Choroid plexus epithelial cell (primary cell): ENCODE measurements at regions not wholly inside any gene's neighbourhood (a gene's known extent, or its start where the extent isn't known, plus 50 kb on each side); places are given as distances from the start of the nearest gene placed in this dataset.
A peak's percentile ranks its signal among the peaks of the same experiment; 100 is the strongest.

Experiments
- DNase-seq: peaks from one replicate; pipeline ENCODE4 v3.0.0-alpha.2; 2010; ENCODE audit warnings: low read depth
- H3K4me3 ChIP-seq: 2 replicates; pipeline ENCODE4 v1.5.1; 2011; ENCODE audit warnings: low read depth, mild to moderate bottlenecking, control low read depth, low read length, moderate library complexity
- CTCF ChIP-seq: conservative IDR thresholded peaks from 2 replicates; pipeline ENCODE4 v1.5.1; 2011; ENCODE audit warnings: low read depth, mild to moderate bottlenecking, control low read depth, inconsistent platforms, low read length, moderate library complexity

GRCh38 chr2:164439885-164440284, 181.4 kb downstream of the GRB14 start:
- no peak for TF ChIP-seq CTCF
- no peak overlapping the region for H3K4me3 ChIP-seq
- DNase-seq: no peak

- H3K4me3 ChIP-seq: no peak overlapping the region
- no peak for DNase-seq
- no peak for TF ChIP-seq CTCF
These were observed 182.0 kb downstream of the GRB14 start for GRCh38 chr2:164439235-164439634.

DNA sequence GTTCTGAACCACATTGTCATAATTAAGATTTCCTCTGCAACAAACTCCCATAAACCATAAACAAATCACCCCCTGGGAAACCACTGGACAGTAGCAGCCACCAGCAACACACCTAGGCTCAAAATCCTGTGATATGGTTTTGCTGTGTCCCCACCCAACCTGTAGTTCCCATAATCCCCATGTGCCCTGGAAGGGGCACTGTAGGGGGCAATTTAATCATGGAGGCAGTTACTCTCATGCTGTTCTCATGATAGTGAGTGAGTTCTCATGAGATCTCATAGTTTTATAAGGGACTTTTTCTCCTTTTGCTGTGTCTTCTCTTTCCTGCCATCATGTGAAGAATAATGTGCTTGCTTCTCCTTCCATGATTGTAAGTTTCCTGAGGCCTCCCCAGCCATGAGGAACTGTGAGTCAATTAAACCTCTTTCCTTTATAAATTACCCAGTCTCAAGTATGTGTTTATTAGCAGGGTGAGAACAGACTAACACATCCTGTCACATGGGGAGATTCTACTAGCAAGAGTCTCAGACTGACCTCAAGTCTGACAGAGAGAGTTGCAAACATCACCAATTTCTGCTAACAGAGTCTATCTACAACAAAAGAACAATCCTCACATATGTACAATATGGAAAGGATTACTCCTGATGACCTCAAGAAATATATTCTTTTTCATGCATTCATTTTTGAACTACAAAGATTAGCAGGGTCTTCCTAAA, 182.6 kb downstream of the GRB14 start:
- TF ChIP-seq CTCF: no peak
- DNase-seq: peak; percentile 17
- H3K4me3 ChIP-seq: no peak overlapping the region

DNA sequence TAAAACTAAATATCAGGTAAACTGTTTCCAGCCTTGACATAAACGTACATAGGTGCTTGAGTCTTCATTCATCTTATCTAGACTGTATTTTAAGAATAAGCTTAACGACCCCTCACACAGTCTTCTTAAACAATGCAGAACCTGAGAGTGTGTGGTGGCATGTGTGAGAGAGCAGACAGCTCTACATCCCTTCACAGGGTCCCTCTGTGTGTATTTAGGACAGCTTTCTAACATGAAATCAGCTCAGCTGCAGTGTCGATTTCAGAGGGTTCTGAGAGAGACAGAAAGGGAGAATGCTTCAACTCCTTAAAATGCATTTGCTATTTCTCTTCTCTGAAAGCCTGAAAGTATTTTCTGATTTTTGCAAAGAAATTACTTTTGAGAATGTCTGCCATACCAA, 185.2 kb downstream of the GRB14 start:
- TF ChIP-seq CTCF: no peak
- DNase-seq: no peak
- no peak overlapping the region for H3K4me3 ChIP-seq

DNA sequence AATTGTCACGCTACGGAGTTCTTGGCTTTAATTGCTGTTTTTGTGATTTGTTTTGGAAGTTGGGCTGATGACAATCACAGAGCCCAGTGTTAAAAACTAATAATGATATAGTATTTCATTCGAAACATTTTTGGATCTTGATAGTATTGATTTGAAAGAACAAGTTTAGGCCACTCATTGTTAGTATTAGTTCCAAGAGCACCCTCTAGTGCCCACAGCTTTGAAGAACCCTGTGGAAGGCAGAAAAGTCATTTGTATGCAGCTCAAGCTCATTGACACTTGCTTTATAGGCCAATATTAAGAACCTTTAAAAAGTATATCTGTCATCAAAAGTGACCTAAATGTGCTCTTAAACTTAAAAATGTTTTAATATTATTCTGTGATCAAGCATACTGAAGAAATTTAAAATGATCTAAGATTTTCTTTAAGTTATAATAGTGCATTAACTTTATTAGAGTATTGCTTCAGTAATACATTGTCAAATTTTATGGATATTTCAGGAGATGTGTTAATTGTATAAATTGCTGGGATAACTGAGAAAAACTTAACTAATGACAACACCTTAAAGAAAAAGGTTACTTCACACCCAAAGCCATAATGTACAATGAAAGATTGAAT, 191.0 kb downstream of the GRB14 start:
- peak; percentile 80 for TF ChIP-seq CTCF
- H3K4me3 ChIP-seq: no peak overlapping the region
- peak; percentile 78 for DNase-seq

DNA sequence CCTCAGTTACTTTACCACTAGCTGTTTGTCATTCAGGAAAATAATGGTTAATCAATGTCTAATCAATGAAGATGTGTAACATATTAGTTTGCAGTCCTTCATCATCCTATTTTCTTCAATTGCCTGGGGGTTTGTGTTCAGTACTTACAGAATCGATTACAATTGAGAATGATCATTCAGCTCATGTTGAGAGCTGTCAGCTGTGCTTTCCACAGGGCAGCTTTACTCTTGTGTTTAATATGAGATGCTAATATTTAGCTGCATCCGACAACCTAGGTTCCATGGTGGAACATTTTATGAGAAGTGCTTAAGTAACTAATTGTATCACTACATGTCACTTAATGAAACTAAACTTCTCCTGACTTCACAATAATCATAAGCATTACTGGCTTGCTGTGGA, 191.9 kb downstream of the GRB14 start:
- no peak for DNase-seq
- no peak overlapping the region for H3K4me3 ChIP-seq
- no peak for TF ChIP-seq CTCF

- no peak for DNase-seq
These were observed 194.2 kb downstream of the GRB14 start for GRCh38 chr2:164427111-164427510.

More at GRCh38 chr2:164427111-164427510, 194.2 kb downstream of the GRB14 start:
- H3K4me3 ChIP-seq: no peak overlapping the region
- TF ChIP-seq CTCF: no peak
